Small intestine (tissue), 7 donors: ENCODE measurements at regions not wholly inside any gene's neighbourhood (a gene's known extent, or its start where the extent isn't known, plus 50 kb on each side); places are given as distances from the start of the nearest gene placed in this dataset.

Source experiments
- DNase-seq, 2 donors: peaks; one replicate each; pipeline versions ENCODE4 v3.0.0 to v3.0.0-alpha.2; 2013
- FAIRE-seq: peaks from 2 replicates; lab custom pipeline; 2012; peaks lifted over from hg19 to GRCh38; lab: Jason Lieb, UNC
- H3K27ac ChIP-seq, 3 donors: one replicate each; pipeline ENCODE4 v1.5.1; 2013; ENCODE audit warnings: low read length in 2 of 3, mild to moderate bottlenecking in 2 of 3, control low read depth in 1 of 3, inconsistent platforms in 1 of 3, low read depth in 1 of 3, moderate library complexity in 1 of 3
- H3K27me3 ChIP-seq, 3 donors: one replicate each; pipeline ENCODE4 v1.6.1; 2013; ENCODE audit warnings: low read length in 3 of 3, inconsistent platforms in 1 of 3; ENCODE audit not compliant: control insufficient read depth in 3 of 3, insufficient read depth in 3 of 3
- H3K36me3 ChIP-seq, 3 donors: one replicate each; pipeline ENCODE4 v1.6.1; 2013; ENCODE audit warnings: low read length in 3 of 3, inconsistent platforms in 1 of 3, low read depth in 1 of 3, mild to moderate bottlenecking in 1 of 3, moderate library complexity in 1 of 3; ENCODE audit not compliant: control insufficient read depth in 3 of 3, insufficient read depth in 2 of 3
- H3K4me1 ChIP-seq, 3 donors: one replicate each; pipeline ENCODE4 v1.6.1; 2013; ENCODE audit warnings: low read length in 2 of 3, inconsistent platforms in 1 of 3, low read depth in 1 of 3, mild to moderate bottlenecking in 1 of 3, moderate library complexity in 1 of 3; ENCODE audit not compliant: control insufficient read depth in 3 of 3, insufficient read depth in 2 of 3
- H3K4me3 ChIP-seq, 3 donors: one replicate each; pipeline ENCODE4 v1.5.1; 2013; ENCODE audit warnings: low read length in 3 of 3, control low read depth in 1 of 3, inconsistent platforms in 1 of 3, low read depth in 1 of 3, mild to moderate bottlenecking in 1 of 3, moderate library complexity in 1 of 3
- H3K9me3 ChIP-seq, 2 donors: one replicate each; pipeline ENCODE4 v1.6.1; 2013; ENCODE audit warnings: low read depth in 1 of 2, low read length in 1 of 2; ENCODE audit not compliant: control insufficient read depth in 2 of 2, insufficient read depth in 1 of 2
- WGBS, 3 donors: extraction: QIAGEN DNeasy Blood & Tissue Kit; methylation state at CpG; one replicate each; pipeline ENCODE4 v1.1.7; 2013; 5-methylcytosine and 5-hydroxymethylcytosine counted together
- donor health status: healthy with polysubstance abuse.
- donor health status: control.
- donor health status: control.
- donor health status: Bipolar disorder and iron deficiency.
- donor health status: healthy.

GRCh38 chr6:163906006-163906710, 491.6 kb downstream of the QKI start:
- DNase-seq, result no peak
- Histone ChIP-seq H3K27me3 (no peaks in the 10 kb centered on the region), H3K27ac (no peak overlapping the region), H3K4me3 (no peak overlapping the region), H3K4me1 (no peaks in the 10 kb centered on the region), H3K36me3 (no peaks in the 10 kb centered on the region), H3K9me3 (no peaks in the 10 kb centered on the region)
- 82 to 89% (median 88%) methylated on average over 8 of the region's 8 CpGs for WGBS, 3 donors
- FAIRE-seq, result no peak

- 57 to 66% (median 65%) methylated on average over 7 of the region's 7 CpGs for WGBS, 3 donors
Measured at GRCh38 chr6:163904186-163904585, 489.7 kb downstream of the QKI start.

DNA sequence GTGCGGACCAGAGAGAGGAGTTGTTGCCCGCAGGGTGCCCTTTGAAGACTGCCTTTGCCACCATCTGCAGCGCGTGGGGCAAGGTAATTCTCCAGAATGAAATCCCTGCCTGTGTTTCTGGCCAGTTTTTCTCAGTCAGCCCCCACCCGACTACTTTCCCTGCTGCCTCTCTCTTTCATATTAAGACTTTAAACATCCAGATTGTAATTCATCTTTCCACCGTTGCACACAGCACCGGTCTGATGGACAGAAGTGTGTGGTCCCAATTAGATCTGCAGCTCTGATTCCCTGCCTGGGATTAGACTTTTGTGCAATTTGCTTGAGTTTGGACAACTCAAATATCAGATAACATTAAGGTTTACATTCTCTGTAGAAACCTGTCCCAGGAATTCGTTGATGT, 489.0 kb downstream of the QKI start:
- H3K27ac ChIP-seq, result no peak overlapping the region
- no peaks in the 10 kb centered on the region for H3K4me1 ChIP-seq
- 83 to 87% (median 85%) methylated on average over 8 of the region's 8 CpGs for WGBS, 3 donors
- H3K9me3 ChIP-seq, result no peaks in the 10 kb centered on the region
- no peaks in the 10 kb centered on the region for H3K36me3 ChIP-seq
- no peaks in the 10 kb centered on the region for H3K27me3 ChIP-seq
- FAIRE-seq (no peak), DNase-seq (no peak)
- H3K4me3 ChIP-seq, result no peak overlapping the region

More at GRCh38 chr6:163904186-163904585, 489.7 kb downstream of the QKI start:
- DNase-seq (no peak), FAIRE-seq (no peak)
- Histone ChIP-seq H3K4me1 (no peaks in the 10 kb centered on the region), H3K27ac (no peak overlapping the region), H3K27me3 (no peaks in the 10 kb centered on the region), H3K9me3 (no peaks in the 10 kb centered on the region), H3K4me3 (no peak overlapping the region), H3K36me3 (no peaks in the 10 kb centered on the region)

DNA sequence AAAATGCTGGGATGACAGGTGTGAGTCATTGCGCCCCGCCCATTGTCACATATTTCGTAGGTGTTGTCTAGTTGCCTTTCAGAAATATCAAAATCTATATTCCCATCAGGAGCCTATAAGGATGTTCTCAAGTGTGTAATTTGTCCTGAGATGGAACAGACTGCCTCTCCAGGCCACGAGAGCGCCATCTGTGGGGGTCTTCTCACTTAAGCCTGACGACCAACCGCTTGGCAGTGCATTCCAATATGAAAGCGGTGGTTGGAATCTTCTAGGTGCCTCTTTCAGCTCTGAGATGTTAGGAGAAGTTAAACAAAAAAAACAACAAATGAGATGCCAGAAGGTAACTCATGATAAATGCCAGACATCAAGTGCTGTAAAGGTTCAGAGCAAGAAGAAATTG, 488.5 kb downstream of the QKI start:
- Histone ChIP-seq H3K9me3 (no peaks in the 10 kb centered on the region), H3K36me3 (no peaks in the 10 kb centered on the region), H3K4me1 (no peaks in the 10 kb centered on the region), H3K4me3 (no peak overlapping the region), H3K27me3 (no peaks in the 10 kb centered on the region), H3K27ac (no peak overlapping the region)
- WGBS, 3 donors, result 86 to 93% (median 92%) methylated on average over 8 of the region's 8 CpGs
- DNase-seq (no peak), FAIRE-seq (no peak)

DNA sequence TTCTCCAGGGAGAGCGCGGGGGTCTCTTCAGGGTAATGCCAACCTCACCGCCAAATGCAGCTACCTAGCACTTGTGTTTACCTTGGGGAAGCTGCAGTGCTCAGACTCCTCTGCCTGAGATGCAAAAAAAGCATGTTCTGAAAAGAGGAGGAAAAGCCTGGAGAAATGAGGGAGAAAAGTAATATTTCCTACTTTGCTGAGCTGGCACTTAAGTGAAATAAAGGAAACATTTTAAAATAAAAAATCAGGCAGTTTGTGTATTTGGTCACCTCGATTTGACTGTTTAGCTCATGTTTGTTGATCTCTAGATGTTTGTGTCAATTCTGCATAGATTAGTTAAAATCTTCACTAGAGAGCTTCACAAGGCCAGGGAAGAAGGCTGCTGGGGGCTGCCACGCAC, 487.2 kb downstream of the QKI start:
- no peak for FAIRE-seq

DNA sequence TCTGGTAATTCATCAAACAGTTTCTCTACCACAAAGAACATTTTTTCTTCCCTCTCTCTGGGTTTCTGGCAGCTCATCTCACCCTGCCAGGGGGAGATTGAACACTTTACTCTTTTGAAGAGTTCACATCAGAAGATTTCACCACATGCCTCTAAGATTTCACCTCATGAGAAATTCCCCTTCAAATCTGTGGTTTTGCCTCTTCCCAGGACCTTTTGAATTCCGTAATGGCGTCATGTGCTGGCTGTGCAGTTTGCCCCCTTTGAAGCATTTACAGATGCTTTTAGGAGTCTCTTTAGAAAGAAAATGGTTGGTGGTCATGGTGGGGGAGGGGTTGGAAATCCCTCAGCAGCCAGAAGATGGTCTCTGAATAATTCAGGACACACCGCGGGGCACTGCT, 486.1 kb downstream of the QKI start:
- H3K9me3 ChIP-seq, result no peaks in the 10 kb centered on the region
- H3K4me3 ChIP-seq, result no peak overlapping the region
- H3K27me3 ChIP-seq, result no peaks in the 10 kb centered on the region
- FAIRE-seq (no peak), DNase-seq (no peak)
- WGBS, 3 donors, result 83 to 92% (median 87%) methylated on average over 4 of the region's 4 CpGs
- no peak overlapping the region for H3K27ac ChIP-seq
- no peaks in the 10 kb centered on the region for H3K36me3 ChIP-seq
- no peaks in the 10 kb centered on the region for H3K4me1 ChIP-seq

More for the DNA sequence above, 487.2 kb downstream of the QKI start:
- Histone ChIP-seq H3K27ac (no peak overlapping the region), H3K4me1 (no peaks in the 10 kb centered on the region), H3K9me3 (no peaks in the 10 kb centered on the region), H3K27me3 (no peaks in the 10 kb centered on the region), H3K36me3 (no peaks in the 10 kb centered on the region), H3K4me3 (no peak overlapping the region)
- WGBS, 3 donors, result 81 to 87% (median 82%) methylated on average over 5 of the region's 5 CpGs
- DNase-seq, result no peak

- 77 to 81% (median 79%) methylated on average over 4 of the region's 4 CpGs for WGBS, 3 donors
- Histone ChIP-seq H3K27ac (no peak overlapping the region), H3K9me3 (no peaks in the 10 kb centered on the region), H3K36me3 (no peaks in the 10 kb centered on the region), H3K4me1 (no peaks in the 10 kb centered on the region), H3K4me3 (no peak overlapping the region), H3K27me3 (no peaks in the 10 kb centered on the region)
- FAIRE-seq, result no peak
- DNase-seq, result no peak
Measured at GRCh38 chr6:163897669-163898068, 483.2 kb downstream of the QKI start.

DNA sequence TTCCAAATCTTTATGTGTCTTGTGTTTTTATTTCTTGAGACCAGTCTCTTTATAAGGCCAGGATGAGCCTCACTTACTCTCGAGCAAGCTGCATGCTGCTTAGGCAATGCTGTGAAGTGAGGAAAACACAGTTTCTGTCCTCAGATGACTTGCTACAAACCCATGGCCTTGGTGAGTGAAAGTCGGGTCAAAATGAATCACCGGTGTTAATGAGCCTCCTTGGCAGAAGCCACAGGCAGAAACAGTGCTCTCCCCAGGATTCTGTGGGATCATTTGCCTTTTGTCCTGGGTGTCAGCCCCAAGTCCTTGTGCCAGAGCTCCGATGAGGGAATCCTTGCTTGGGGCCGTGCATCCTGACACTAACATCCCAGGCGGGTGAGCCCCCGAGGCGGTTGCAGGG, 482.5 kb downstream of the QKI start:
- Histone ChIP-seq H3K36me3 (no peaks in the 10 kb centered on the region), H3K27ac (no peak overlapping the region), H3K4me1 (no peaks in the 10 kb centered on the region), H3K9me3 (no peaks in the 10 kb centered on the region), H3K4me3 (no peak overlapping the region), H3K27me3 (no peaks in the 10 kb centered on the region)
- DNase-seq, result no peak
- WGBS, 3 donors, result 84 to 87% (median 84%) methylated on average over 8 of the region's 8 CpGs
- FAIRE-seq, result no peak

DNA sequence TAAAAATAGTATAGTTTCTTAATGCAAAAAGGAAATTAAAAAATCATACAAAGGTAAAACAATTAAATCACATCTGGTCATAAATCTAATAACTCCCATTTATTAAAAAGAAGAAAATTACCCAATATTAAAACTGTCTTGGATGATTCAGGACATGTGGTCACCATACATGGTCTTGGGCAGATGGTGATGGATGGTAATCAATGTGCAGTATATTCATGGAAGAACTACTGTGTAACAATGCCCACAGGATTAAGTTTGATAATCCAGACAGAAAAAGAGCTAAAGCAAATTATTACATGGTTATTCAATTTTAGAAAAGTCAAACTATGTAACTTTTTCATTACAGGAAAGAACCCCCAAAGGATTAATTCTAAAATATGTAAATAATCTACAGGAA, 480.6 kb downstream of the QKI start:
- DNase-seq, result no peak
- no peaks in the 10 kb centered on the region for H3K36me3 ChIP-seq
- FAIRE-seq, result no peak
- no peak overlapping the region for H3K4me3 ChIP-seq
- H3K27ac ChIP-seq, result no peak overlapping the region
- H3K27me3 ChIP-seq, result no peaks in the 10 kb centered on the region
- H3K4me1 ChIP-seq, result no peaks in the 10 kb centered on the region
- no peaks in the 10 kb centered on the region for H3K9me3 ChIP-seq
